ENCODE measurements at regions not wholly inside any gene's neighbourhood (a gene's known extent, or its start where the extent isn't known, plus 50 kb on each side); places are given as distances from the start of the nearest gene placed in this dataset.

DNA sequence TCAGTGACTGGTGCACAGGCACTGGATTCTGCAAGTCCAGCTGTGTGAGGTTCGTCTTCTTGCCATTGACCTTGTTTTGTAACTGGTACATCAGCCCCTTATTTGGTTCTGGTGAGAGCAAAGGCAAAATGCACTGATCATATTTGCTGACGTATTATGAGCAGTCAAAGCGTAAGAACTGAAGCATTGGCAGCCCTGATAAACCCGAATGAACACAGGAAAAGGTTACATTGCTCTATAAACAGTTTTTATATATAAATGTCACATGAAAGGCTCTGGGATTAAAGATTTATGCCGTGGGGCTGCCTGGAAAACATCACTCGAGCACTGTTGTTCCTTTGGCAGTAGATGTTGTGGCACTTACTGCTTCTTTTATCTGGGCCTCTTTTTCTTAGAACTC is 167.9 kb downstream of the IRS1 start:
- Mint-ChIP-seq H3K27ac (peak overlapping the region; percentile 98), H3K36me3 (peaks cover 2% of the 10 kb centered on the region), H3K4me1 (peaks cover 39% of the 10 kb centered on the region), H3K9me3 (peaks cover 11% of the 10 kb centered on the region), H3K4me3 (no peak overlapping the region), H3K27me3 (ENCODE audit: low read depth) (no peaks in the 10 kb centered on the region)
- DNase-seq (ENCODE audit: low spot score in 2 of 2, unreplicated experiment in 2 of 2), result peak in 1 of 2 experiments; percentile 53
- TF ChIP-seq, protein P1, sequence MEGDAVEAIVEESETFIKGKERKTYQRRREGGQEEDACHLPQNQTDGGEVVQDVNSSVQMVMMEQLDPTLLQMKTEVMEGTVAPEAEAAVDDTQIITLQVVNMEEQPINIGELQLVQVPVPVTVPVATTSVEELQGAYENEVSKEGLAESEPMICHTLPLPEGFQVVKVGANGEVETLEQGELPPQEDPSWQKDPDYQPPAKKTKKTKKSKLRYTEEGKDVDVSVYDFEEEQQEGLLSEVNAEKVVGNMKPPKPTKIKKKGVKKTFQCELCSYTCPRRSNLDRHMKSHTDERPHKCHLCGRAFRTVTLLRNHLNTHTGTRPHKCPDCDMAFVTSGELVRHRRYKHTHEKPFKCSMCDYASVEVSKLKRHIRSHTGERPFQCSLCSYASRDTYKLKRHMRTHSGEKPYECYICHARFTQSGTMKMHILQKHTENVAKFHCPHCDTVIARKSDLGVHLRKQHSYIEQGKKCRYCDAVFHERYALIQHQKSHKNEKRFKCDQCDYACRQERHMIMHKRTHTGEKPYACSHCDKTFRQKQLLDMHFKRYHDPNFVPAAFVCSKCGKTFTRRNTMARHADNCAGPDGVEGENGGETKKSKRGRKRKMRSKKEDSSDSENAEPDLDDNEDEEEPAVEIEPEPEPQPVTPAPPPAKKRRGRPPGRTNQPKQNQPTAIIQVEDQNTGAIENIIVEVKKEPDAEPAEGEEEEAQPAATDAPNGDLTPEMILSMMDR (IDR thresholded peaks at IDR 0.05; ENCODE audit: unreplicated experiment), result no peak

DNA sequence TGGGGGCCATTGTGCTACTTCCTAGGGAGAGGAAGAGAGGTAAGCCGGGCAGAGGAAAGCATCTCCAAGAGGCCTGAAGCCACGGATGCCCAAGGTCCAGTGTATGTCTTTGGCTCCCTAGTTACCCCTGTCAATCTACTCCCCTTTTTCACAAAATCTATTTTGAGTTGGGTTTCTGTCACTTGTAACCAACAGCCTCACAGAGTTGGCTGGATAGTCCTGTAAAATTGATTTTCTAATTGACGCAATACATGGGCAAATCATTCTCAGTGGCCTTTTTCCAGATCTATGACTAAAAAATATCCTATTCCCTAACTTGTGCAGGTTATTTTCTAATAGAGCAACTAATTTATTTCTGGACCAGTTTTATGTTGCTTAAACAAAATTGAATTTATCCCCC is 168.4 kb downstream of the IRS1 start:
- H3K4me3 Mint-ChIP-seq, result no peak overlapping the region
- TF ChIP-seq, protein P1 (IDR thresholded peaks at IDR 0.05; ENCODE audit: unreplicated experiment), result no peak
- H3K9me3 Mint-ChIP-seq, result peaks cover 6% of the 10 kb centered on the region
- no peaks in the 10 kb centered on the region for H3K27me3 Mint-ChIP-seq (ENCODE audit: low read depth)
- DNase-seq (ENCODE audit: low spot score in 2 of 2, unreplicated experiment in 2 of 2), result no peak
- H3K27ac Mint-ChIP-seq, result peak overlapping the region; percentile 98
- peaks cover 42% of the 10 kb centered on the region for H3K4me1 Mint-ChIP-seq
- H3K36me3 Mint-ChIP-seq, result peaks cover under 1% of the 10 kb centered on the region

DNA sequence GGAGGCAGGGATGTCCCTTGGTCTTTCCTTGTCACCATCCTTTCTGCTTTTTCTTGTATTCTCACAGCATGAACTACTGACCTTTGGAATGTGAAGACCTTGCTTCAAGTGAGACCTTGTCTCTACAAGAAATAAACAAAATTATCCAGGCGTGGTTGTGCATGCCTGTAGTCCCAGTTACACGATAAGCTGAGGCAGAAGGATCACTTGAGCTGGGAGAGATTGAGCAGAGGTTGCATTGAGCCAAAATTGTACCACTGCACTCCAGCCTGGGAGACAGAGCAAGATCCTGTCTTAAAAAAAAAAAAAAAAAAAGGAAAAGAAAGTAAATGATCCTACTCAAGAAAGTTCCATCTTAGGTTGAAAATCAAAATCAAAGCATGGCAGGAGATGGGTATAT is 173.7 kb downstream of the IRS1 start:
- H3K27ac Mint-ChIP-seq, result peak overlapping the region; percentile 79
- peaks cover 43% of the 10 kb centered on the region for H3K4me1 Mint-ChIP-seq
- H3K36me3 Mint-ChIP-seq, result peaks cover 7% of the 10 kb centered on the region
- H3K27me3 Mint-ChIP-seq (ENCODE audit: low read depth), result no peaks in the 10 kb centered on the region
- TF ChIP-seq, protein P1 (IDR thresholded peaks at IDR 0.05; ENCODE audit: unreplicated experiment), result no peak
- H3K9me3 Mint-ChIP-seq, result peaks cover 5% of the 10 kb centered on the region
- no peak overlapping the region for H3K4me3 Mint-ChIP-seq
- DNase-seq (ENCODE audit: low spot score in 2 of 2, unreplicated experiment in 2 of 2), result no peak

DNA sequence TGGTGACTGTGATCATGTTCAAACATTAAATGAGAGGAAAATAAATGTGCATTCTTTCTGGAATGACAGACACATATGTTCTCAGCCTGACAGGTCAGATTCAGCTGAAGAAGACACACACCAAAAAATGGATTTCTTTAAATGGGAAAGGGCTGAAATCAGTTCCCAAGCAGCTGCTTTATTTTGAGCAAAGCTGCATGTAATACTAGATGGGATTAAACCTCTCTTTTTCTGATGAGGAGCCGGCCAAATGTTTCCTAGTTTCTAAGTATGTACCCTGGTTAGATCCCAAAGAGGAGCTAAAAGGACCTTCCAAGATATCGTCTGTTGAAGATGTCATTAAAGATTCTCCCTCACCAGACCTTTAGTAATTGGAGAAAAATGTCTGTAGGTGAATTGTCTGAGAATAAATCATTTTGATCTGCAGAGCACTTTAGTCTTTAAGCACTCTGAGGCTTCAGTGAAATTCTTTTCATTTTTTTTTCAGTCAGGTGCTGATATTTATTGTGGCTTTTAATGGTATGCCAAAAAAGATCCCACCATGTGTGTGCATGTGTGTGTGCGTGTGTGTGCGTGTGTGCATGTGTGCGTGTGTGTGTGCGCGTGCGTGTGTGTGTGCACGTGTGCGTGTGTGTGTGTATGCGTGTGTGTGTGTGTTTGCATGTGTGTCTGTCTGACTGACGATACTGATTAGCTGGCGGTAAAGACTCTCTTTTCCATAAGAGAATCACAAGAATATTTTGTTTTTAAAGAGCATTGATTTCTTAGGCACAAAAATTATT is 175.8 kb downstream of the IRS1 start:
- TF ChIP-seq, protein P1 (IDR thresholded peaks at IDR 0.05; ENCODE audit: unreplicated experiment), result no peak
- Mint-ChIP-seq H3K27me3 (ENCODE audit: low read depth) (no peaks in the 10 kb centered on the region), H3K4me3 (no peak overlapping the region), H3K4me1 (peaks cover 49% of the 10 kb centered on the region), H3K36me3 (peaks cover 7% of the 10 kb centered on the region), H3K9me3 (peaks cover 5% of the 10 kb centered on the region), H3K27ac (peak overlapping the region; percentile 86)
- DNase-seq (ENCODE audit: low spot score in 2 of 2, unreplicated experiment in 2 of 2), result no peak

DNA sequence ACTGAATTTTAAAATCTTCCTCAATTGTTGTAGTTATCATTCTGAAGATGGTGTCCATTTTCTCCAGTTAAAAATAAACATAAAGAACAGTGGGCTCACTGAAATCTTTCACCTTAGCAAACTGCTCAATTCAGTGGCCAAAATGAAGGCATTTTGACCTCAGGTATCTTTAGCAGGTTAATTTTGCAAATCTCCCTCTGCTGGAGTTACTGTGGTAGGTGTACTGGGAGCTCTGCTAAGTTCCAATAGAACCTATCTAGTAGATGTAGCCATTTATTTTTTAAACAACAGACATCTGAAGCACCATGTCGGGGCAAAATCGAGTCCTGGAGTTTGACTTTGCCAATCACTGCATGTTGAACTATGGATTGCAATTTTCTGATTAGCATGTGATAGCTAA is 177.1 kb downstream of the IRS1 start:
- DNase-seq (ENCODE audit: low spot score in 2 of 2, unreplicated experiment in 2 of 2), result no peak
- Mint-ChIP-seq H3K27ac (peak overlapping the region; percentile 72), H3K4me3 (no peak overlapping the region), H3K4me1 (peaks cover 55% of the 10 kb centered on the region), H3K9me3 (peaks cover 8% of the 10 kb centered on the region), H3K27me3 (ENCODE audit: low read depth) (no peaks in the 10 kb centered on the region), H3K36me3 (peaks cover 14% of the 10 kb centered on the region)
- TF ChIP-seq, protein P1 (IDR thresholded peaks at IDR 0.05; ENCODE audit: unreplicated experiment), result no peak
